HG03159 (cell line): ENCODE measurements at regions not wholly inside any gene's neighbourhood (a gene's known extent, or its start where the extent isn't known, plus 50 kb on each side); places are given as distances from the start of the nearest gene placed in this dataset.

Experiments
- ATAC-seq: cut with Tn5 transposase; IDR thresholded peaks from one replicate; pipeline ENCODE4 v1.9.1; 2021; ENCODE audit warnings: mild to moderate bottlenecking, moderate library complexity; ENCODE audit not compliant: unreplicated experiment

DNA sequence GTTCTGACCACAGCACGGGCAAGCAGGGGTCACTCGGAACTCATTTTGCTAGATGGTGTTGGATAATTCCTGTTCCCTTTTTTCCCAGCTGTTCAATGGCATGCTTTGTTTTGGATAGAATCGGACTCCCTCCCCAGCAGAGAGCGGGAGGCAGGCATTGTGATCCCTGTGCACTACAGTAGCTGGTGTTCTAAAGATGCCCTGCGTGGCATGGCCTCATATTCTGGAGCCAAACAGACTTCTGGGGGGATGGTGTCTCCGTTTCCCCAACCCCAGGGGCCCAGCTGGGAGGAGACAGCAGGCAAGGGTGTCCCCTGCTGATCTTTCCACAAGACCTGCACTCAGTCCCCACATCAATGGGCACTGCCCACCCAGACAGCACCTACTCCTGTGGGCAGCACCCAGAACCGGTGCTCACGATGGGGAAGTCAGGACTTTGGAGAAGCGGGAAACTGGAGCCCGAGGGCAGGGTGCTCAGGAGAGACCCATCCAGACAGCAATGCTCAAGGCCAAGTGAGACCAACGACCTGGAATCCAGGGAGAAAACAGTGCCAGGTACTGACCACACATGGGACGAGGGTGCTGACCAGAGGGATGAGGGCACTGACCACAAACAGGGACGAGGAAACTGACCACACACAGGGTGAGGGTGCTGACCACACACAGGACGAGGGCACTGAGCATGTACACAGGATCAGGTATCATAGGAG, 934.9 kb downstream of the BRD1 start:
- ATAC-seq = no peak

DNA sequence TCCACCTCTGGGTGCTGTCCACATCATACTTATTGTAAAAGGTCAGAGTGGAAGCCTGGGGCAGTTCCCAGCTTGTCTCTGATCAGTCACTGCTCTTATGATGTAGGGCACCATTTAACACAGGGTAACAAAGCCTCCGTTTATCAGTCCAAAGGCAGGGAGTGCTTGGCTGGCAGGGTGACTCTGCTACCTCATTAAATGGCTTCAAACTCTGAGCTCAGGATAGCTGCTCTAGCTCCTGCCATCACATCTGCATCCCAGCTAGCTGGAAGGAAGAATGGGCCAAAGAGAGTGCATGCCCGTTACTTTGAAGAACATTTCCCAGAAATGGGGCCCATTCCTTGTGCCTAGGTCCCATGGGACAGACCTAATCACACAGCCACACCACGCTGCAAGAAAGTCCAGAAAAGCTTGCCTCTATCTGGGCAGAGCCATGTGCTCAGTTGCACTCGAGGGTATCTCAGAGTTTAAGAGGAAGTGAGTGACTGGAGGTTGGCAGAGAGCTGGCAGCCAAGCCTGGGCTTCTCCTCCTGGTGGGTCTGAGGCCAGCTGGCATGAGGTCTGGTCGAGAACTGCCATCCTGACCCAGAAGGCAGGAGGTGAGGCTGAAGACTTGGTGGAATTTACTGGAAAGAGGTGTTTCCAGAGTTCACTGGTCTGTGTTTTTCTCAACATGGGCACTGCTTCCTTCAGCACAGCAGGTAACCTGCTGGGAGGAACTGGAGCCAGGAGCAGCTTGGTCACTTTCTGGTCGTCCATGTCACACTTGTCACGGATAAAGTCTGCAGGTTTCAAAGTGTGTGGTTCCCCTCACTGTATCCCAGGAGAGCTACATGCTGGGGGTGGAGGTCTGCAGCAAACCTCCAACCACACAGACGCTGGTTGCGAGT, 935.7 kb downstream of the BRD1 start:
- ATAC-seq = no peak

DNA sequence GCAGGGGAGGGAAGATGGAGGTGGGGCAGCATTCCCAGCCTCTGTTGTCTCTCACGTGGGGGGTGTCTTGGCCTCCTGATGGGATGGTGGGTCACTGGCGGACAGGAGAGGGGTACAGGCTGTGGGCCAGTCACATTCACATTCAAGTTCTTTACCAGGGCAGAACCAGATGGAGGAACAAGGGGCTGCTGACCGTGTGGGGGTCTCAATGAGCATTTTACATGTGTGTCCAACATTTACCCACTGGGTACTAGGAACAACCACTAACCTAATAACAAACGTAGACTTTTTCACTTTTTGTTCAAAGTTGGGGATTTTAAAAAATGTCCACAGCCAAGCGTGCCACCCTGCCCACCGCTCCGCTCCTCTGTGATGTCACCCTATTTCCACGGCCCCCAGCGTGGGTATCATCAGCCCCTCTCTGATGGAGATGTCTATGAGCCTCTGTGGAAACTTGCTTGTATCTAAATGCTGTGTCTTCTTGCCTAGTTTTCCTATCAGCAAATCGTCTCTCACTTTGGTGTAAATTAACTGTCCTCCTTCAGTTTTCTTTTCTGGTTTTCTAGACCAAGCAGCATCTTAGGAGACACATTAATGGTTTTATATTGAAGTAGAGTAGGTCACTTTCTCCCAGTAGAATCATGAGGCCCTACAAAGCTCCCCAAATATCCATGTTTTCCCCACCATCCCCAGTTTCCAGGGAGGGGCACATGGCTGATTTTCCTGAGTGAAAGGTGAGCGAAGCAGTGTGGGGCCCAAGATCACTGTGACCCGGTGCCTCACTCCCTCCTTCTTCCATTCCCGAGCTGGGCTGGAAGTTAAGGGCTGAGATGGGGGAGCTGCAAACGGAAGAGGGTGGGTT, 936.7 kb downstream of the BRD1 start:
- ATAC-seq = no peak

DNA sequence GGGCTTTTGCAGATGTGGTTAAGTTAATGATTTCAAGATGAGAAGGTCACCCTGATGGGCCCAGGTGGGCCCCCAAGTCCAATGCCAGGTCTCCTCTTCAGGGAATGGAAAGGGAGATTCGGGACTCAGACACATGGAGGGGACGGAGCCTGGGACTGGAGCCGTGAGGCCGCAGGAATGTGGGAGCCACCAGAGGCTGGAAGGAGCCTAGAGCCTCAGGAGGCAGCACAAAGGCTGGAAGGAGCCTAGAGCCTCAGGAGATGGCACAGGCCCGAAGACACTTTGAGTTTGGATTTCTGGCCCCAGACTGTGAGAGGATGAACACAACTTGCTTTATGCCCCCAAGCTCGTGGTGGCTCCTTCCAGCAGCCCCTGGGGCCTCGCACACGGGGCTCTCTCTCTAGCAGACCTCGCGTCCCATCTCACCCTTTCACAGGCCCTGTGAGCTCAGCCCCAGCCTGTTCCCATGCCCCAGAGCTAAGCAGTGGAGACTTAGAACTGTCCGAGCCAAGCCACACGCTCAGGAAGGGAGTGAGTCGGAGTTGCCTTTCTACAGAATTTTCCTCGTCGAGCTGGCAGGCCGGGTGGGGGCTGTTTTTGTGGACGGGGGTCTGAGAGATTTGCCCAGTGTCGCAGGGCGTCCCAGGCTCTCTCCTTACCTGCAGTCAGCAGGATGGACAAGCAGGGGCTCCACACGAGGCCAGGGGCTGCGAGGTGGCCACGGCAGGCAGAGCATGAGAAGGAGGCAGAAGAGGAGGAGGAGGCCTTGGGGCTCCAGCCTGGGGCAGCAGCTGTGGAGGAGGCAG, 937.6 kb downstream of the BRD1 start:
- no peak for ATAC-seq

DNA sequence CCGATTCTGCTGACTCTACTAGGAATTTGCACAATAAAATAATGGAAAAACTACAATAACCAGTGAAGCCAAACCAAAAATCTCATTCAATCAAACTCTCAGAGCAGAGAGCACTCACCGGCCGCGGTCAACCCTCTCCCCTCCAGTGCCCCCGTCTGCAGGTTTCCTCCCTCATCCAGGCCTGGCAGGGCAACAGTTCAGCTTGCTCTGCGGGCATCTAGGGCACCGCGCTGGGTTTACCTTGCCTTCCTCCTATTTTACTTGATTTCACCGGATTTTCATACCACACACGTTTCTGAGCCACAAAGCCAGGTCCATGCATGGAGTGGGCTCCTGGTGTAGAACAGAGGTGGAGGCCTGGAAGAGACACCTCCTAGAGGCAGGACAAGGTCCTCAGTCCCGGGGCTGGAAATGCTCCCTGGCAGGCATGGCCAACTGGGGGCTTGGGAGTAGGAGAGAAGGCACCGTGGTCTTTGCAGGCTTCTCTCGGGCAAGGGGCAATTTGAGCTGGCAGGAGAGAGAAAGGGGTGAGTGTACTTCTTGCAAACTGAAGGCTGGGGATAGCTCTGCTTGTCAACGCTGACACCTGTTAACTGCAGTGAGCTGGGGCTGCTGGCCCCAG, 938.4 kb downstream of the BRD1 start:
- no peak for ATAC-seq

DNA sequence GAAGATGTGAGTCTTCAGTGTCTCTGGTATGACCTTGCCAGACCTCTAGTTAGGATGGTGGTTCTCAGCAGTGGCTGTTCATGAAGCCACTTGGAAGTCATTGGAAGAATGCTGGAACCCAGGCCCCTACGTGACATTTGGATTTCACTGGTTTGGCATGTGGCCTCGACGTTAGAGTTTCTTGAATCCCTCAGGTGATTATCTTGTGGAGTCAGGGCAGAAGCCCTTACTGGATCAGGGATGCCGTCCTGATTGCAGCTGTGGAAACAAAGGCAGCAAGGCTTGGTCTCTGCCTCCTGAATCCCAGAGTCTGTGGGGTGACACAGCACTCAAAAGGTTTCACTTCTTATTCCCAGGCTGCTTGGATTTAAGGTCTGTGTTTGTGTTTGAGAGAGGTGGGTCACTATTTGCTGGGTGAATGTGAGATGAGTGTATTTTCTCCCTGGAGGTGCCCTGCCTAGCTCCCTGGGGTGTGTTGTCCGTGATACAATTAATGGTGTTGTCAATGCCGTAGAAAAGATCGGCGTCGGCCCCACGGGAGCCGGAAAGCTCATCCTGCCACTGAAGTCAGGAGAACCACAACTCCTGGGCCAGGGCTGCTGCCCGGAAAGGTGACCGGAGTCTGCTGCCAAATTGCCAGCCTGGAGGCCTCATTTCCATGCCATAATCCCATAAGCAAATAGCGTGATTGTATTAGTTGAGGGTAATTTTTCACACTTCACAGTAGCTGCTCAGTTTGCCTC, 939.0 kb downstream of the BRD1 start:
- no peak for ATAC-seq

DNA sequence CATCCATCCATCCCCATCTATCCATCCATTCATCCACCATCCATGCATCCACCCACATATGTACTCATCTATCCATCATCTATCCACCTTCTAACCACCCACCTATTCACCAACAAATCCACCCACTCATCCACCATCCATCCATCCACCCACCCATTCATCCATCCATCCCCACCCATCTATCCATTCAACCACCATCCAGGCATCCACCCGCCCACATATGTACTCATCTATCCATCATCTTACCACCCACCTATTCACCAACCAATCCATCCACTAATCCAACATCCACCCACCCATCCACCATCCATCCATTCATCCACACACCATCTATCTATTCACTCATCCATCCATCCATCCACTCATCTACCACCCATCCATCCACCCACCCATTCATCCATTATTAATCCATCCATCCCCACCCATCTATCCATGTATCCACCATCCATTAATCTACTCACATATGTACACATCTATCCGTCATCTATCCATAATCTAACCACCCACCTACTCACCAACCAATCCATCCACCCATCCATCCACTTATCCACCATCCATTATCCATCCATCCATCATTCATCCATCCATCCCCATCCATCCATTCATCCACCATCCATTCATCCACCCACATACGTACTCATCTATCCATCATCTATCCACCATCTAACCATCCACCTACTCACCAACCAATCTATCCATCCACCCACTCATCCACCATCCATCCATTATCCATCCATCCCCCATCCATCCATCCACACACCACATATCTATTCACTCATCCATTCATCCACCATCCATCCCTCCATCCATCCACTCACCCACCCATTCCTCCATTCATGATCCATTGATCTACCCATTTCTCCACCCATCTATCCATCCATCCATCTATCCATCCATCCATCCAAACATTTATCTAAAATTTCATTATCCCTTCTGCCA, 940.0 kb downstream of the BRD1 start:
- no peak for ATAC-seq

DNA sequence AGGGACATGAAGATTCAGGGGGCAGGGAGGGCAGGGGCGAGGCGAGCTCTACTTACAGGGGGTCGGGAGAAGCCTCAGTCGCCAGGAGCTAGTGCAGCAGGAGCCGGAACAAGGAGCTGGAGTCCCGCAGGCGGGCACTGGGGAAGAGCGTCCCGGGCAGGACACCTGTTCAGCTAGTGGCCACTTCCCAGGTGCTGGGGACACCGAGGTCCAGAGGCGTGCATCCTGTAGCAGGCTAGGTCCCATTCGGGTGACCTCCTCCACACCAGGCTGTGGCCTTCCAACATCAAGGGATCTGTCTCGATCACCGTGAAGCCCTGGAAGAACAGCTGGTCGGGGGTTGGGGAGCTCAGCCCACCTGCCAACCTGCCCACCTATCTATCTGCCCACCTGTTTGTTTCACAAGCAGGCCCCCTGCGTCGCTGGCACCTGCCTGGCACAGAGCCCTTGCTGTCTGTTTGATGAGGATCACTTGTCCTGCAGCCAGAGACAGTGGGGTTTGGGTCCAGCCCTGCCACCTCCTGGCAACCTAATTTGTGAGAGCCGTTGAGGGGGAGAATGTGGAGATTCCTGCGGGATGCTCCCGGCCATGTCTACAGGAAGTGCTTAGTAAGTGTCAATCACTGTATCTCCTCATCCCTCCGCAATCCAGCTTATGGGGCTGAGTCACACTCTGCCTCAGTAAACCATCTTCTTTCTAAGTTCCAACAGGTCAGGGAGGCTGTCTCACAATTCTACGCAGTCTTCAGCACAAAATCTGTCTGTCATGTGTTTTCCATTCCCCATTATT, 940.9 kb downstream of the BRD1 start:
- no peak for ATAC-seq

DNA sequence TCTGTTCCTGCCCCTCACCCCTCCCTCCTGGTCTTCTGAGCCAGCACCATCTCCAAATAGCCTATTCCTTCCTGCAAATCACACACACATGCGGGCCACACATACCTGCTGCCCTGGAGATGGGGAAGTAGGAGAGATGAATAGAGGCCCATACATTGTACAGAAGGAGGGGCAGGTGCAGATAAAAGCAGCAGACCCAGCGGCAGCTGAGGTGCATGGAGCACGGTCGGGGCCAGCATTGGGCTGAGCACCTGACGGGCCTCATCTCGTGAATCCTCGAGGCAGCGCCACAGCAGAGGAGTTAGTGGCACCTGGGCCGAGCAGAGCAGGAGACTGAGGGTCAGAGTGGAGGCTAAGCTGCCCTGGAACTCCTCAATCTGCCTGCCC, 941.8 kb downstream of the BRD1 start:
- ATAC-seq = no peak

DNA sequence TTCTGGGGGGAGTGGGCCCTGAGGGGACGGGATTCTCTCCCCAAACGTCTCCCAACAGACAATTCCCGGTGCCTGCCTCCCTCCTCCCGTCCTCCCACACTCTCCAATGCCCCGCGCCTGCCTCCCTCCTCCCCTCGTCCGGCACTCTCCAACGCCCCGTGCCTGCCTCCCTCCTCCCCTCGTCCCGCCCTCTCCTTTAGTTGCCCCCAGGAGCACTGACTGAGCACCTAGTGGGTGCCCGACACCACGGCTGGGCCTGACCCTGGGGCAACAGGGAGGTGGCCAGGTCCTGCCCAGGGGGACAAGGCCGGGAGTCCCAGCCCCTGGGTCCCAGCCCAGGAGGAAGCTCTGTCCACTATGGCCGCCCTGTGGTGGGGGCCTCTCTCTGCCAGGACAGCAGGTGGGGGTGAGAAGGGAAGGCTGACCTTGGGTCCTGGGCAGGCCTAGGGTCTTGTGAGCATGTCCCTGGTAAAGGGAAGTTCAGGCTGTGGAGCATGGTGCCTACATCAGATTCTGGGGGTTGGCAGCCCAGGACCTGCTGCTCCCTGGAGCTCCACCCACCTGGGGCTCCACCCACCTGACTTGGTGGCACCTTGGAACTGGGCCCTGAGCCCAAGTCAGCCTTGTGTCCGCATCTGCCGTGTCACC, 942.3 kb downstream of the BRD1 start:
- no peak for ATAC-seq

DNA sequence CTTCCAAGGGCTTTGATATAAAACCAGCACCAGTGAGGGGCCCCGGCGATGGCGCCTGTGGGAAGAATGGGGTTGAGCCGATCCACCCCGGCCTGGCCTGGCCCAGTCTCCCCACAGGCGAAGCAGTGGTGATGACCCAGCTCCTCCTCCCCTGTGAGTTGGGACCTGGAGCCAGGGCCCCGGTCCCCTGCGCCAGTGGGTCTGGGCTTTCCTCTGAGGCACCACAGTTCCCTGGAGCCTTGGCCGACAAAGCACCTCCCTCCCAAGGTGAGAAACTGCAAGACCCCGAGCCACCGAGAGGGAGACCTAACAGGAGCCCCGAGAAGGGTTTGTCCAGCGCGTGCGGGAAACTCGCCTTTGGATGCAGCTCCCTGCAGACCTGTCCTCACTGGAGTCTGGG, 942.9 kb downstream of the BRD1 start:
- no peak for ATAC-seq

DNA sequence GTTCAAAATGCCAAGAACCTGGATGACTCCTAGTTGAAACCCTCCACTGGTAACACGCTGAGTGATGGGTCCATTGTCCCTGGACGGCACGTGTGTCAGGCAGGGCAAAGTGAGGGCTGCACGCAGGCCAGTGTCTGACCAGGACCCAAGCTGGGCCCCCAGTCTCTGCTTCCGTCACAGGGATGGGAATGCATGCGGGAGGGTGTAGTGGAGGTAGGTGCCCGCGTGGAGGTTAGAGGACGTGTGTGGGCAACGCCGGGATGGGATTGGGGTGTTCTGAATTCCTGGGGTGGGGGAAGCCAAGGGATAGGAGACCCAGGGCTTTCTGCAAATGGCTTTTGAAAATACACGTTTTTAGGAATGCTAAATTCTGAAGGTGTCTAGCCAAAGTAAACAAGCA, 943.3 kb downstream of the BRD1 start:
- no peak for ATAC-seq

DNA sequence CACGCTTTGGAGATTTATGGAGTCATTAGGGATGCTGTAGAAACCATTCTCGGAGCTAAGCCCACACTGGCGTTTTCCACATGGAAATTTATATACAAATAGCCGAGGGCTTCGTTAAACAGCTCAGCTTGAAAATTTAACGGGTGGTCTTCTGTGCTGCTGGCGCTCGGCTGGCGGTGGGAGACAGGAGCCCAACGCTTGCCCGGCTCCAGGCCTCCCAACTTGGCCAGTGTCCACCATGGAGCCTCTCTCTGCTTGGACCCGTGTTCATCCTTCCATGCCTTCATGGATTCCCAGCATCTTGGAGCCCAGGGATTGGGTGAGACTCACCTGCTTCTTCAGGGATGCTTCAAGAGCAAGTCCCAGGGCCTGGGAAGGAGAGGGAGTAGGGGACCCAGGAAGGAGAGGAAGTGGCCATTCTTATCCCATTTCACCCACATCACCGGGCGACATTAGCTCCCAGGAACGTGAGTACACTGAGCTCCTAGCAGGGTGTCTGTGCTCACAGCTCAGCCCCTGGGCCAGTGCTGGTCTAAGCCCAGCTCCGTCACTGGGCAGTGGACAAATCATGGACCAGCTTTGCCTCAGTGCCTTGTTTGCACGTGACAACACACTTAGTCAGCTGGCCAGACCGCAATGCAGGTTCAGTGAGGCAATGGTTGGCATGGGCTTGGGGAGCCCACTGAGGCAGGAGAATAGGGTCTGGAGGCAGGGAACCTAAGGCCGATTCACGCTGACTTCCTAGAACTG, 944.3 kb downstream of the BRD1 start:
- no peak for ATAC-seq

DNA sequence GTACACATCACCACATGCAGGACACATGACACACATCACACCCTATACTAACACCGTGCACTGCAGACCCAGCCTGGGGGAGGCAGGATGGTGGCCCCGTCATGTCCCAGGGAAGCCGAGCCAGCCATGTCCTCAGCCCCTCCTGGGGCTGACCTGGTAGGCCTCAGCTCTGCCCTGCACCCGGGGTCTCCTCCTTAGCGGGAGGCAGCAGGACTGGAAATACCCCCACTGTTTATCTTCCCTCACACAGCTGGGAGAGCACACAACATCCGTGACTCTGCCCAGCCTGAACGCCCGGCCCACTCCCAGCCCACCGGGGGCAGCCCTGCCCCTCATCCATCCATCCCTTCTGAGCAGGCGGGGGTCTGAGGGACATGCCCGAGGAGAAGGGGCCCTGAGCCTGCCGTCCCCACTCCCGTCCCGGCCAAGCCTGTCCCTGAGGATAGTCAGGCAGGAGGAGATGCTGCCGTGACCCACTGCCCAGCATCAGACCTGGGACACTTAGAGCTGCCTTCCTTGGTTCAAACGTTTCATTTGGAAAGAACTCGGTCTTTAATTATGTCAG, 945.0 kb downstream of the BRD1 start:
- ATAC-seq = no peak

DNA sequence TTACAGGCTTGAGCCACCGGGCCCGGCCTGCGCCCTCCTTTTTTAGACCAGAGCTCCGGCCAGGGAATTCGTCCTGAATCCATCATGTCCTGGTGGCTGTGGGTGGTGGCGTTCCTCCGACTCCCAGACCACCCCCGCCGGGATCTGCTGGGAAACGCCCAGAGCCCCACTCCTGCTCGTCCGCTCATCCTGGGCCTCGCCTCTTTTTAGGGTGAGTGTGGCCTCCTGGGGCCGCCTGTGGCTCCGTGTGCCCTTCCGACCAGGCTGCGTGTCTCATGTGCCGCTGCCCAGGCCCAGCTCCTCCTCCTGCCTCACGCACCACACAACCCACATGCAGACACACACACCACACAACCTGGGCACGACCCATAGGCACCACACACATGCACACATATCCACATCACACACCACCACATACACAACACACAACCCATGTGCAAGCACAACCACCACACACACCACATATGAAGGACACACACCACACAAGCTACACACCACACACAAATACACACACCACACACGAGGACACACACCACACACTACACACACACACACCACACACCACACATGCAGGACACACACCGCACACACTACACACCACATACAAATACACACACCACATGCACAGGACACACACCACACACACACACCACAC, 946.2 kb downstream of the BRD1 start:
- no peak for ATAC-seq

DNA sequence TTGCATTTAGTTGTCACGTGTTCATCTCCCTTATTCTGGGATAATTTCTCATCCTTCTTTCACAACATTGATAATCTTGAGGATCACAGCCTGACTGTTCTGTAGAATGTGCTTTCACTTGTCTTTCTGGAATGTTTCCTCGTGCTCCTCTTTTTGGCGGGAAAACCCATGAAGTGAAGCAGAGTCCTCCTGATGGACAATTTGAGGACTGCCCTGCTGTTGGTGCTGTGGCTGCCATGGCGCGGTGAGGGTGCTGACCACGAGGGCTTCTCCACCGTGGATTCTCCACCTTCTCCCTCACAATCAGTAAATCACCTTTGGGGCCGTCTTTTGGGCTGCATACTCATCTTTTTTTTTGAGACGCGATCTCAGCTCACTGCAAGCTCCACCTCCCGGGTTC, 946.9 kb downstream of the BRD1 start:
- ATAC-seq = no peak
